ENCODE measurements at regions not wholly inside any gene's neighbourhood (a gene's known extent, or its start where the extent isn't known, plus 50 kb on each side); places are given as distances from the start of the nearest gene placed in this dataset.

DNA sequence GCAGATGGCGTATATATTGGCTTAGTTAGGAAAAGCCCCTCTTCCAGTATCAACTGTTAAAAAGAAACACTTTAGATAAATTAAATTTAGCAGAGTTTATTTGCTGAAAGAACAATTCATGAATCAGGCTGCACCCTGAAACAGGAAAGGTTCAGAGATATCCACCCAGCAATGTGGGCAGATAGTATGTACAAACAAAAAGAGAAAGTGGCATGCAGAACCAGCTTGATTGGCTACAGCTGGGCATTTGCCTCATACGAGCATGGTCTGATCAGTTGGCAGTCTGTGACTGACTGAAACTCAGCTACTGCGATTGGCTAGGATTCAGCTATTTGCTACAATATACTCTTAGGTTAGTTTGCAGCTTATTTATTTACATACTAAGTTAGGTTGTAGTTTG is 98.2 kb downstream of the ZC3H11B start:
- no peak for TF ChIP-seq CTCF (conservative IDR thresholded peaks at IDR 0.05; ENCODE audit: low read depth, low read length)
- TF ChIP-seq EZH2 (IDR thresholded peaks at IDR 0.05; ENCODE audit: low read length, unreplicated experiment), result no peak

Data from PC-3 (cell line).